ENCODE measurements at regions not wholly inside any gene's neighbourhood (a gene's known extent, or its start where the extent isn't known, plus 50 kb on each side); places are given as distances from the start of the nearest gene placed in this dataset.

DNA sequence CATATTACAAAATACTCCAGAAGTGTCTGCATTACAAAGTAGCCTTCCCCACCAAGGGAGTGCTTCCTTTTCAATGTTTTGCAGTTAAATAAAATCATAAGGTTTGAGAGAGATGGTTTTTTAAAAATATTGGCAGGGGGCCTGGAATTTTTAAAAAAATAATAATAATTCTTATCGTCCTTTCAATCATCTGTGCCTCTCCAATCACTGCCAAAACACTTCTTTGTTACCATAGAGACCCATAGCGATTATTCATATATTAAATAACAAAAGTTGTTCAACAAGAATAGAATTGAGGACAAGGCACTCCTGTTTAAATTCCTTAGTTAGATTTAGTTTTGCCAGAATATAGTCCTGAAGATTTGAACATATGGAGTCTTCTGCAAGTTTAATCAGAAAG, 203.1 kb downstream of the FAT4 start:
- no peak overlapping the region for H3K4me3 ChIP-seq (ENCODE audit: low read depth, low read length)
- no peak for TF ChIP-seq CTCF (IDR thresholded peaks at IDR 0.05; ENCODE audit: borderline replicate concordance, insufficient read depth, low read depth, low read length)

DNA sequence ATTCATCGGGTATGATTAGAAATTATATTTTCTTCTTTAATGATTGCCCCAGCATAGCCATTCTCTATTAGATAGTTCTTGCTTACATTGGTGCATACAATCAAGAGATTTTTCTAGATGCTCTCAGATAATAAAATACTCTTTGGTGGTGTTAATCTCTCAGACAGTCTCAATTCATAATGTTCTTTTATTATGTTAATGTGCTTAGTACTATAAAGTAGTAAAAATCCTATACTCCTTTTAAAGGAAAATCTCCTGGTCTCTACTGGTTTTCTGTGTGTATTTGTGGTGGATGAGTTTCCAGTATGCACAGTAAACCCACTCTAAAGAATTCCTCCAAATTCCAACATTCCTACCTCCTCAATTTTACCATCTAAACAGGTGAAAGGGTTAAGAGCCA, 203.5 kb downstream of the FAT4 start:
- no peak overlapping the region for H3K4me3 ChIP-seq (ENCODE audit: low read depth, low read length)
- no peak for TF ChIP-seq CTCF (IDR thresholded peaks at IDR 0.05; ENCODE audit: borderline replicate concordance, insufficient read depth, low read depth, low read length)

DNA sequence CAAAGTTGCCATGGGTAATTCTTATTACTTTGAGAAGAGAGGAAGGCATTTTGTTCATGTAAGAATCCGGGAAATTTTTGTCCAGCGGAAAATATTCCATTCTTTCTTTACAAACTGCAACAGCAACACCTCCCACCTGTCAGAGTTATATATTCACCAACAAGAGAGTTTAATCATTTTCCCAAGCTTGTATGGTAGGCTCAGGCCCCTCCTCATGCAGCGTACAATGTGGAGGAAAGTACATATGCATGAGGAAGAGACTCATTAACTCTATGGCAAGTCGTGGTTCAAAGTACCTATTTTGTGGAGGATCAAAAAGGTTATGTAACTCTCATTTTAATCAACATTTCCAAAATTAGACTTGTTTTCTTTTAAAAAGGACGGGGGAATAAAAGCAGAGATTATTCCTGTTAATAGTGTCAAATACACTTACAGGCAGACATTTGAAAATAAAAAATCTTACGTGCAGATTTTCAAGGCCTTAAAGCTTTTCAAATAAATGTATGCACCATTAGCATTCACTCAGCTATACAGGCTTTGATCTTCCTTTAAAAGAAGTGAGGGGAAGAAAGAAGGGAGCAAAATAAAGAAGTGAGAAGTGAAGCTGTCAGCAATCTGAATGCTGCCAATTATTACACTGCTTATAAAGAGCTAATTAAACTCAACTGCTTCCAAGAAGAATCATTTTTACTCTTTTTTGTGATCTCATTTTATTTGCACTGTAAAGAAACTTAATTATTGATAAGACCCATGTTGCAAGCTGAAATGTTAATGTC, 204.8 kb downstream of the FAT4 start:
- no peak overlapping the region for H3K4me3 ChIP-seq (ENCODE audit: low read depth, low read length)
- no peak for TF ChIP-seq CTCF (IDR thresholded peaks at IDR 0.05; ENCODE audit: borderline replicate concordance, insufficient read depth, low read depth, low read length)

DNA sequence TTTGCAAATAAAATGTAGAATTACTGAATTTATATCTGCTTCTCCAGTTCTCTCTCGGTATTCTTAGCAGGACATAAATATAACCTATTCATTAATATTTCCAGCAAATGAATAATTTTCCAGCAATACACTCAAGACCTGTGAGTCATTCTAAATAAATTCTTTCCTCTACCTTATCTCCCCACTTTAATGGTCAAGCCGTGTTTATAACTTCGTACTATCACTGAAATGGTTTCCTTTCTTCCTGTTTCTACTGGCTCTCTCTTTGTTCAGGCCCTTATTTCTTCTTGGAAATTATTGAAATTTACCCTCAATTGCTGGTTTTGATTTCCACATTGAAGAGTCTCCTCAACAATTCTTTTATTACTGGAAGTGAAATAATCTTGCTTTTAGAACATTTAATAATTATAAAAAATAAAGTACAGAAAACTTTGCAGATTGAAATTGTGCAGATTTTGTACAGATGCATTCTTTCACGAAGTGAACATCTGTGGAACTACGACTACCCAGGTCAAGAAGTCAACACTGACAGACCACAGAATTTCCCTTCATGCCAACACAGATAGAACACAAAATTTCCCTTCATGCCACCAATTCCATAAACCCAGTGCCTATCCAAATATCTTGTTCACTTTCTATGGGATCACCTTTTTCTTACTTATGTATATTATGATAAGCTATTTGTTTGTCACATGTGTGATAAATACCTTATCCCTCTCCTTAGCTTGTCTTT, 205.7 kb downstream of the FAT4 start:
- no peak overlapping the region for H3K4me3 ChIP-seq (ENCODE audit: low read depth, low read length)
- TF ChIP-seq CTCF (IDR thresholded peaks at IDR 0.05; ENCODE audit: borderline replicate concordance, insufficient read depth, low read depth, low read length), result no peak

DNA sequence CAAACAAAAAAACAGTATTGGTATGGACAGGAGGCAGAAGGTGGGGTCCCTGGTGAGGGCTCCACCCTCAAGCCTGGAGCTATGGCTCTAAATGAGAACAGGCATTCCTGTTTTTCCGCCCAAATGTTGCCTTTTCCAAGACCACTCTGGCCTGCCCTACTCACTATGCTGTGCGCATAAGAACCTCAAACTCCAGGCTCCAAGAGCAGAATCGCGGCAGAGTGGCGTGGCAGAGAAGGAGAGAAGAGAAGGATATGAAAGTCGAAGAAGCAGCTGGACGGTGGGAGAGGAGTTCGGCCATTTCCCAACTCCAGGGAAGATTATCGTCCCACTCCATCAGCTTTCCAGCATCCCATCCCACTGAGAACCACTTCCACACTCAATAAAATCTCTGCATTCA, 207.8 kb downstream of the FAT4 start:
- no peak for TF ChIP-seq CTCF (IDR thresholded peaks at IDR 0.05; ENCODE audit: borderline replicate concordance, insufficient read depth, low read depth, low read length)
- no peak overlapping the region for H3K4me3 ChIP-seq (ENCODE audit: low read depth, low read length)

DNA sequence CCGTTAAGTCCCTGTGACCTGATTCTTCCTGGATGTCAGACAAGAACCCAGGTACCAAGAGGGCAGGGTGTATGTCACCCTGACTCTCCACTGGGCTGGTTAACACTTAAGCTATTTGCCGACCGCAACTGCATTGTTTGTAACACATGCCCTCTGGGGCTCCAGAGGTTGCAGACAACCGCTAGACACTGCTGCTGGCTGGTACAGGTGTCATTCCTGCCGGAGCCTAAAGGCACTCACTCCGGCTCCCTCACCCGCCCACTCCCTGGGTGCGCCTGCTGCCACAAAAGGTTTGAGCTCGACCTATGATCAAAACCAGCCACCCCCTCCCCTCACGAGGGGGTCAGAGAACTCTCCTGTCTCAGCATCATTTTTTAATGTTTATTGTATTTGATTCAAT, 208.2 kb downstream of the FAT4 start:
- TF ChIP-seq CTCF (IDR thresholded peaks at IDR 0.05; ENCODE audit: borderline replicate concordance, insufficient read depth, low read depth, low read length), result no peak
- H3K4me3 ChIP-seq (ENCODE audit: low read depth, low read length), result no peak overlapping the region

GRCh38 chr4:125526420-125526819, 211.7 kb downstream of the FAT4 start:
- no peak for TF ChIP-seq CTCF (IDR thresholded peaks at IDR 0.05; ENCODE audit: borderline replicate concordance, insufficient read depth, low read depth, low read length)
- no peak overlapping the region for H3K4me3 ChIP-seq (ENCODE audit: low read depth, low read length)

Measured in GM12875 (cell line).